ENCODE measurements at regions not wholly inside any gene's neighbourhood (a gene's known extent, or its start where the extent isn't known, plus 50 kb on each side); places are given as distances from the start of the nearest gene placed in this dataset.

- Mint-ChIP-seq H3K4me1 (no peaks in the 10 kb centered on the region), H3K27me3 (no peaks in the 10 kb centered on the region), H3K27ac (no peak overlapping the region), H3K4me3 (no peak overlapping the region), H3K36me3 (ENCODE audit: low read depth) (no peaks in the 10 kb centered on the region), H3K9me3 (no peaks in the 10 kb centered on the region)
- ChIA-PET CTCF (interaction anchor here (1.3 kb wide), 1 partner anchor 44 kb away, joined by 3 read pairs; no protein-coding TSS in a partner anchor), POLR2A (no interaction called here)
- no peak for DNase-seq
These were observed 291.8 kb upstream of the FAT4 start for GRCh38 chr4:125022855-125023501.

DNA sequence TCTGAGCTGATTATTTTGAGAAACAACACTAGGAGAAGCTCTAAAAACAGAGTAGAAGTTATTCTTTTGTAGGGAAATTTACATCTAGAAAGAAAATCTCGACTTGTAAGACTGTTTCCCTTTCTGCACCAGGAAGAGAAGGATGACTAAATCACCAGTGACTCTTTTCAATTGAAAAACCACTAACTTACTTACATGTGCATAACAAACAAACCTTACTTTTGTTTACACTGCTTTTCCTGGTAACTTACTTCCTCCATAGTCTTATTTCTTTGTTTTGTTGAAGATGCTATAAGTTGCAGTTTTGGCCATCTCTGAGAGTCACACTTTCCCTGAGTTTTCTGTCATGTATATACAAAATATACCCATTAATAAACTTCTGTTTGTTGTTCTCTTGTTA, 293.6 kb upstream of the FAT4 start:
- DNase-seq = no peak
- CTCF ChIA-PET = no interaction called here
- H3K4me3 Mint-ChIP-seq = no peak overlapping the region
- POLR2A ChIA-PET = no interaction called here
- H3K36me3 Mint-ChIP-seq (ENCODE audit: low read depth) = no peaks in the 10 kb centered on the region
- H3K9me3 Mint-ChIP-seq = no peaks in the 10 kb centered on the region
- no peak overlapping the region for H3K27ac Mint-ChIP-seq
- no peaks in the 10 kb centered on the region for H3K4me1 Mint-ChIP-seq
- no peaks in the 10 kb centered on the region for H3K27me3 Mint-ChIP-seq

DNA sequence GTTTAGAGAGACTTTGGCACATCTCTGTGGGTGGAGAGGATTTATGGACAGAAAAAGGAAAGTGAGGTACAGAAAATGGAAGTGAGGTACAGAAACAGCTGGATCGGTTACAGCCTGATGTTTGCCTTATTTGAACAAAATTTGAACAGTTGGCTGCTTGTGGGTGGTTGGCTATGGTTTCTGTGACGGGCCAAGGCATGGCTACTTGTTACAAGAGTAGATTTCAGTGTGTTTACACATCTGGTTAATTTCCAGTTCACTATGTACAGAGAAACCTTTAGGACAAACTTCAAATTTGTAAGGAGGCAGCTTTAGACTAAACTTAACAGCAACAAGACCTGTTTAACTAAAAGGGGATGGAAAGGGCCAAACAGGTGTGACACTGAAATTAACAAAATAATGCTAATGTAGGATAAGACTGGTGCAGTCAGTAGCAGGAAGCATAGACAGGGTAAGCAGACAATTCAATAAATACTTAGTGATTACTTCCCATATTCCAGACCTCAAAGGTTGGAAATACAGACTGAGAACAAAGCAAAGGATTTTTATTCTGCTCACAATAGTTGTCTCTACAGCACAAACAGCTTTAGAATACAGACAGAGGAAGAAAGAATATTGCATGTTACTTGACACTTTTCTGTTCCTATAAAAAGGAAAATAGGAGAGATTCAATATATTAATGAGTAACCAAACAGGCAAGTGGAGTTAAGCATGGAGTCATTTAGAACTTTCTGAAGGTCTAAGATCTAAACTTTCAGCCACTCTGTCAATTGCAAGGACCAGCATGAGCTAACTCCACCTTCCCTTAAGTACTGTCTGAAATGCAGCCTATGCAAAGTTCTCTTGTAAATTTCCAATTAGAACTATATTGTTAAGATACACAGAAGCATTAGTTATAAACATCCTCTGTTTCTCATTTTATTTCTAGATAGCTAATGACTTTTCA, 294.4 kb upstream of the FAT4 start:
- Mint-ChIP-seq H3K4me1 (no peaks in the 10 kb centered on the region), H3K36me3 (ENCODE audit: low read depth) (no peaks in the 10 kb centered on the region), H3K4me3 (no peak overlapping the region), H3K27ac (no peak overlapping the region), H3K9me3 (no peaks in the 10 kb centered on the region), H3K27me3 (no peaks in the 10 kb centered on the region)
- POLR2A ChIA-PET = no interaction called here
- CTCF ChIA-PET = no interaction called here
- no peak for DNase-seq

DNA sequence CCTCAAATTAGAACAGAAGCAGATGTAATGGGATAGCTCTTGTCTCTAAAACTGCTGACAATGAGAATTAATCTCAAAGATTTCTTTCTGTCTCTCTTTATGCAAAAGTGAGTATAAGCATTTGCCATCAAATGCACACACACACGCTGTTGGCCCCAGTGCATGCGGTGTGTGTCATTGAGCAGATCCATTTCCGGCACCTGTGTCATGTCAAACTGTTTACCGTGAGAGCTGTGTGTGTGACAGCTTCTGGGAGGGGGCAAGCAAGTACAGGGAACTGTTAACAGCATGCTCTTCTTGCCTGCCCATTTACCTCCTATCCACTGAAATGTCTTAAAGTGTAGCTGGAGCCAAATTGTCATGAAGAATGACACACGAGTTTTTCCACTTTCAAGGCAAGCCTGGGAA, 297.9 kb upstream of the FAT4 start:
- DNase-seq = no peak
- CTCF ChIA-PET = no interaction called here
- Mint-ChIP-seq H3K4me1 (no peaks in the 10 kb centered on the region), H3K9me3 (no peaks in the 10 kb centered on the region), H3K27me3 (no peaks in the 10 kb centered on the region), H3K4me3 (no peak overlapping the region), H3K36me3 (ENCODE audit: low read depth) (no peaks in the 10 kb centered on the region), H3K27ac (no peak overlapping the region)
- POLR2A ChIA-PET = no interaction called here

DNA sequence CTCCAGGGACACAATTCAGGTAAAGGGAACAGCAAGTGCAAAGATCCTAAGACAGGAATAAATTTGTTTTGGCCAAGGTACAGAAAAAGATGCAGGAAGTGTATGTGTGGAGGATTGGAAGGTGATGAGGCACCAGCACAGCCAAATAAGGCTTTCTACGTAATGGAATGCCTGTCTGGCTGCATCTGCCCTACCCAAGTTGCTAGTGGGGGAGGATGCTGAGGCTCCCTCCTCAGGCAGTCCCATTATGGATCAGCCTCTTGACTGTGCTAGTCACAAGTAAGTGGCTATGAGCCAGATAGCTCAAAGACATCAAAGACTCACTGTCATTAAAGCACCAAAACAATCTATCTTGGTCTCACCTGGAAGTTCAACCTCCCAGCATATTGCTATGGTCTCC, 300.9 kb upstream of the FAT4 start:
- Mint-ChIP-seq H3K27ac (no peak overlapping the region), H3K4me3 (no peak overlapping the region), H3K27me3 (no peaks in the 10 kb centered on the region), H3K36me3 (ENCODE audit: low read depth) (no peaks in the 10 kb centered on the region), H3K4me1 (no peaks in the 10 kb centered on the region), H3K9me3 (no peaks in the 10 kb centered on the region)
- POLR2A ChIA-PET = no interaction called here
- no peak for DNase-seq
- CTCF ChIA-PET = interaction anchor here (0.6 kb wide), 1 partner anchor 32 kb away, joined by 3 read pairs; no protein-coding TSS in a partner anchor

DNA sequence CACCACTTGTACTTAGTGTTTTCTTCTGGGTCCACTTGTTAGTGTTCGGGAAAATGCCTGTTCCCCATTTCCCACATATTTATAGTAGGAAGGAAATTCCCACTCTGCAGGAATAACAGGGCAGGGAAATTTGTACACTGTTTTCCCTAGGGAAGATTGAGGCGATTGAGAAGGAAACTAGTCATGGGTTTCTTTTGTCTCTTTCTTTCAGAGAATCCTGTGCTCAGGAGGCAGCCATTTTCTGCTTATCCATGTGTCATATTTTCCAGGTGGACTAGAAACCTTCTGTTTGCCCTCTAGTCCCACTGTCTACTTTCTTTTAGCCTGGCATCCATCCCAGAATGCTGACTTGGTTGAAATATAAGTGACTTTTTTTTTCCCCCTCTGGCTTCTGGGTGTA, 299.1 kb upstream of the ANKRD50 start:
- POLR2A ChIA-PET = no interaction called here
- H3K9me3 Mint-ChIP-seq = no peaks in the 10 kb centered on the region
- no peaks in the 10 kb centered on the region for H3K27me3 Mint-ChIP-seq
- CTCF ChIA-PET = no interaction called here
- H3K4me1 Mint-ChIP-seq = no peaks in the 10 kb centered on the region
- no peaks in the 10 kb centered on the region for H3K36me3 Mint-ChIP-seq (ENCODE audit: low read depth)
- DNase-seq = no peak
- H3K4me3 Mint-ChIP-seq = no peak overlapping the region
- H3K27ac Mint-ChIP-seq = no peak overlapping the region

DNA sequence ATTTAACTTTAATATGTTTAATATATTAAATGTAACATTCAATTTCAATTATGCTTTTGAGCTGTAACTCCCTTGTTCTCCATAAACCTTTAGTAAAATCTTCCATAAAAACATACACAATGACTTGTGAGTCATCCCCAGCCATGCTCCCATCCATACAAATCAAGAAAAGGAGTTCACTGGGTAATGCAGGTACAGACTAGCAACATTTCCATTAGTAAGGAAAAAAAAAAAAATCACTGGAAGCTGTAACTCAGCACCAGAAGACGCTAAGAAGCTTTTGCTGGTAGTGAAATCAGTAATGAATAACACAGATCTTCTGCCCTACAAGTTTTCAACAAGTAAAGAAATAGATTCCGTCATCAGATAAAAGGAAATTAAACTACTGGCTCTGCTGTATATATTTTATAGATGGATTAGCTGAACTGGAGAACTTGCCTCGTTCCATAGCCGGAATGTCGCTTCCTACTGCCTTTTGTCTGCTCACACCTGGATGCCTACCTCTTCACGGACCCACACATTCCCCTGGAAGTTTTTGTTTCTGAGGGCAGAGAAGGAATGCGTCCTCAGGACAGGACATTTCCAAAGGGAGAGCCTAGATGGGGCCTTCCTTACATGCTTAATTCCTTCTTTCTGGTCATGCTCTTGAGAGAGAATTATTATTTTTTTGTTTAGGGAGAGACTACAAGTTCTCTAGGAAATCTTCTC, 298.4 kb upstream of the ANKRD50 start:
- no peaks in the 10 kb centered on the region for H3K27me3 Mint-ChIP-seq
- no peak for DNase-seq
- H3K4me1 Mint-ChIP-seq = no peaks in the 10 kb centered on the region
- ChIA-PET CTCF (no interaction called here), POLR2A (no interaction called here)
- no peak overlapping the region for H3K27ac Mint-ChIP-seq
- no peaks in the 10 kb centered on the region for H3K36me3 Mint-ChIP-seq (ENCODE audit: low read depth)
- no peaks in the 10 kb centered on the region for H3K9me3 Mint-ChIP-seq
- H3K4me3 Mint-ChIP-seq = no peak overlapping the region

GRCh38 chr4:125008676-125009075, 296.1 kb upstream of the ANKRD50 start:
- H3K4me1 Mint-ChIP-seq = no peaks in the 10 kb centered on the region
- H3K27ac Mint-ChIP-seq = no peak overlapping the region
- no peaks in the 10 kb centered on the region for H3K9me3 Mint-ChIP-seq
- no peaks in the 10 kb centered on the region for H3K27me3 Mint-ChIP-seq
- H3K36me3 Mint-ChIP-seq (ENCODE audit: low read depth) = no peaks in the 10 kb centered on the region
- no peak overlapping the region for H3K4me3 Mint-ChIP-seq
- ChIA-PET CTCF (no interaction called here), POLR2A (no interaction called here)
- no peak for DNase-seq

- Mint-ChIP-seq H3K27me3 (no peaks in the 10 kb centered on the region), H3K36me3 (ENCODE audit: low read depth) (no peaks in the 10 kb centered on the region), H3K4me1 (no peaks in the 10 kb centered on the region), H3K27ac (no peak overlapping the region), H3K4me3 (no peak overlapping the region), H3K9me3 (no peaks in the 10 kb centered on the region)
- ChIA-PET POLR2A (no interaction called here), CTCF (no interaction called here)
- DNase-seq = no peak
These were observed 292.1 kb upstream of the ANKRD50 start for GRCh38 chr4:125004676-125005075.

GRCh38 chr4:125003840-125004239, 291.3 kb upstream of the ANKRD50 start:
- POLR2A ChIA-PET = no interaction called here
- Mint-ChIP-seq H3K4me3 (no peak overlapping the region), H3K4me1 (no peaks in the 10 kb centered on the region), H3K27ac (no peak overlapping the region), H3K9me3 (no peaks in the 10 kb centered on the region), H3K36me3 (ENCODE audit: low read depth) (no peaks in the 10 kb centered on the region), H3K27me3 (no peaks in the 10 kb centered on the region)
- DNase-seq = no peak
- CTCF ChIA-PET = no interaction called here

DNA sequence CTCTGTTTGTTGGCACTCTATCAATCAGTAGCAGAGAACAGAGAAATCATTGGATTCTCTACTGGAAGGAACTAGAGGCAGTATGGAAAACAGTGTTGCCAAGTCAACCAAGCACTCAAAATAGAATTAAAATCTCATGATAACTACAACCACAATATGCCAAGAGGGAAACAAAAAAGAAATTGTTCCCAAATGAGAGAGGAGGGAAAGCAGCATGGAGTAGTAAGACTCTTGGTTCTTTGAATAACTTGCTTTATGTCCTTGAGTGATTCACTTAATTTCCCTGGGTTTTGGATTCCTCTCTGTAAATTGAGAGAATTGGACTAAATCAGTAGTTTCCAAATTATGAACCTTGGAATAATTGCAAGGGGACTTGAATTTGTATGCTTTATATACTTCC, 285.5 kb upstream of the ANKRD50 start:
- H3K4me1 Mint-ChIP-seq = no peaks in the 10 kb centered on the region
- no peaks in the 10 kb centered on the region for H3K36me3 Mint-ChIP-seq (ENCODE audit: low read depth)
- no peak overlapping the region for H3K4me3 Mint-ChIP-seq
- H3K27ac Mint-ChIP-seq = no peak overlapping the region
- POLR2A ChIA-PET = no interaction called here
- no peaks in the 10 kb centered on the region for H3K27me3 Mint-ChIP-seq
- CTCF ChIA-PET = no interaction called here
- DNase-seq = no peak
- H3K9me3 Mint-ChIP-seq = peaks cover 4% of the 10 kb centered on the region

DNA sequence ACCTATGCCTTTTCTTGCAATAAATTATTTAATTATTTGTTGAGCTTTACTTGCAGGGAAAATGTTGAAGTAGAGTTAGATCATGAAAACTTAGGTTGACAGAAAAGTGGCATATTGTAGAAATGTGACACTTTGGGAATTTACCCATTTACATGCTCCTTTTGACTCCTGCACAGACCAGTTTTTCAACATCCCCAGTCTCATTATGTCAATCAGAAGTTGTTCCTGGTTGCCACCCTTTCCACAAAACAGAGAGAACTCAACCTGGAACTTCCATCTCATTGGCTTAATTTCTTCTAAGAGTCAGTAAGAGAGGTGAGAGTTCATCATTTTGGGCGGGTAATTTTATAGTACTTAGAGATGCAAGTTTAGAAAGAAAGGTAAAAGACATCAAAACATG, 284.6 kb upstream of the ANKRD50 start:
- ChIA-PET CTCF (no interaction called here), POLR2A (no interaction called here)
- no peak for DNase-seq
- H3K9me3 Mint-ChIP-seq = peaks cover 4% of the 10 kb centered on the region
- H3K27ac Mint-ChIP-seq = no peak overlapping the region
- H3K27me3 Mint-ChIP-seq = no peaks in the 10 kb centered on the region
- H3K36me3 Mint-ChIP-seq (ENCODE audit: low read depth) = no peaks in the 10 kb centered on the region
- H3K4me3 Mint-ChIP-seq = no peak overlapping the region
- no peaks in the 10 kb centered on the region for H3K4me1 Mint-ChIP-seq

- POLR2A ChIA-PET = no interaction called here
- H3K4me3 Mint-ChIP-seq = no peak overlapping the region
These were observed 281.3 kb upstream of the ANKRD50 start for GRCh38 chr4:124993838-124994237.

More at GRCh38 chr4:124993838-124994237, 281.3 kb upstream of the ANKRD50 start:
- no peak for DNase-seq
- H3K27me3 Mint-ChIP-seq = no peaks in the 10 kb centered on the region
- CTCF ChIA-PET = no interaction called here
- H3K9me3 Mint-ChIP-seq = peaks cover 4% of the 10 kb centered on the region
- no peaks in the 10 kb centered on the region for H3K4me1 Mint-ChIP-seq
- H3K36me3 Mint-ChIP-seq (ENCODE audit: low read depth) = no peaks in the 10 kb centered on the region
- H3K27ac Mint-ChIP-seq = no peak overlapping the region

Data from activated CD4-positive, alpha-beta T cell treated with anti-CD3 and anti-CD28 coated beads, Interleukin-2, amount 10 ng/mL, durations not matched to agents 7 days and 5 days (primary cell).